Retinal pigment epithelial cell (primary cell): ENCODE measurements at regions not wholly inside any gene's neighbourhood (a gene's known extent, or its start where the extent isn't known, plus 50 kb on each side); places are given as distances from the start of the nearest gene placed in this dataset.
"Not testable (repeated sequence)": the region's sequence is repeated elsewhere in the genome, so short reads cannot be mapped to it uniquely, and the experiment has no call there.

Experiments used
- DNase-seq: peaks from one replicate; pipeline ENCODE4 v3.0.0-alpha.2; 2010; ENCODE audit warnings: low read depth
- H3K4me3 ChIP-seq: 2 replicates; pipeline ENCODE4 v1.5.1; 2011; ENCODE audit warnings: mild to moderate bottlenecking, low read length, control low read depth, moderate library complexity
- TF ChIP-seq, protein P1 (sequence below): conservative IDR thresholded peaks from 2 replicates; pipeline ENCODE4 v1.5.1; 2011; ENCODE audit warnings: low read depth, low read length, control low read depth, inconsistent platforms

GRCh38 chr19:28595722-28596480 is 617.0 kb downstream of the UQCRFS1 start:
- no peak overlapping the region for H3K4me3 ChIP-seq
- TF ChIP-seq, protein P1, sequence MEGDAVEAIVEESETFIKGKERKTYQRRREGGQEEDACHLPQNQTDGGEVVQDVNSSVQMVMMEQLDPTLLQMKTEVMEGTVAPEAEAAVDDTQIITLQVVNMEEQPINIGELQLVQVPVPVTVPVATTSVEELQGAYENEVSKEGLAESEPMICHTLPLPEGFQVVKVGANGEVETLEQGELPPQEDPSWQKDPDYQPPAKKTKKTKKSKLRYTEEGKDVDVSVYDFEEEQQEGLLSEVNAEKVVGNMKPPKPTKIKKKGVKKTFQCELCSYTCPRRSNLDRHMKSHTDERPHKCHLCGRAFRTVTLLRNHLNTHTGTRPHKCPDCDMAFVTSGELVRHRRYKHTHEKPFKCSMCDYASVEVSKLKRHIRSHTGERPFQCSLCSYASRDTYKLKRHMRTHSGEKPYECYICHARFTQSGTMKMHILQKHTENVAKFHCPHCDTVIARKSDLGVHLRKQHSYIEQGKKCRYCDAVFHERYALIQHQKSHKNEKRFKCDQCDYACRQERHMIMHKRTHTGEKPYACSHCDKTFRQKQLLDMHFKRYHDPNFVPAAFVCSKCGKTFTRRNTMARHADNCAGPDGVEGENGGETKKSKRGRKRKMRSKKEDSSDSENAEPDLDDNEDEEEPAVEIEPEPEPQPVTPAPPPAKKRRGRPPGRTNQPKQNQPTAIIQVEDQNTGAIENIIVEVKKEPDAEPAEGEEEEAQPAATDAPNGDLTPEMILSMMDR = no peak
- no peak for DNase-seq

- H3K4me3 ChIP-seq = no peak overlapping the region
- TF ChIP-seq, protein P1 = no peak
- DNase-seq = no peak
Observed at GRCh38 chr19:28594737-28595136, 618.2 kb downstream of the UQCRFS1 start.

DNA sequence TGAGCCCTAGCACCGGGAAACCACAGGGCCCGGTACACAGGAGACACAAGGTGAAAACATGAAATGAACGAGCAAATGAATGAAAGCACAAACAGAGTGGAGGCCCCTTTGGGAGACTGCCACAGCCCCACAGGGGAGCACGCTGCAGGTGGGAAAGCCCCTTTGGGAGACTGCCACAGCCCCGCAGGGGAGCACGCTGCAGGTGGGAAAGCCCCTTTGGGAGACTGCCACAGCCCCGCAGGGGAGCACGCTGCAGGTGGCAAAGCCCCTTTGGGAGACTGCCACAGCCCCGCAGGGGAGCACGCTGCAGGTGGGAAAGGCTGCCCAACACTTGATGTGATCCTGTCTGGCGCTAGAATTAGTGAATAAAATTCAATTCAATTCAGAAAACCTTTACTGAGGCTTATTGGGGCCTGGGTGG is 623.0 kb downstream of the UQCRFS1 start:
- H3K4me3 ChIP-seq, DNase-seq: not testable (repeated sequence)

DNA sequence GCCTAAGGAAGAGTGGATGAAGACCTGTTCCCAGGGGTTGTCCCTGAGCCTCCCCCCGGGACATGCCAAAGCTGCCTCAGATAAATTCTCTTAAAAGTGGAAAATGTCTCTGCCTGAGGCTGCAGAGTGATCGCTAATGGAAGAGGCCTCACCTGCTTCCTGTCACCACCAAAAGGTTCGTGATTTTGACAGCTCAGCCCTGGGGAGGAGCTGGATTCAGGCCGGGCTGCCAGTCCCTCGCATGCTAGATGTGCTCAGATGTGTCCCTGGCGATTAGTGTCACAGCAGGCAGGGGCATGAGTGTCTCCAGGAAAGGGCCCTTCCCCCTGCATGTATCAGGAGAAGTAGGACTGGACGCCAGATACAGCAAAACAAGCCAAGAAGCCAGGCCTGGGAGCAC is 626.5 kb downstream of the UQCRFS1 start:
- TF ChIP-seq, protein P1 = no peak
- no peak overlapping the region for H3K4me3 ChIP-seq
- DNase-seq = no peak

GRCh38 chr19:28585796-28586195 is 627.2 kb downstream of the UQCRFS1 start:
- DNase-seq = no peak
- TF ChIP-seq, protein P1 = no peak
- no peak overlapping the region for H3K4me3 ChIP-seq

DNA sequence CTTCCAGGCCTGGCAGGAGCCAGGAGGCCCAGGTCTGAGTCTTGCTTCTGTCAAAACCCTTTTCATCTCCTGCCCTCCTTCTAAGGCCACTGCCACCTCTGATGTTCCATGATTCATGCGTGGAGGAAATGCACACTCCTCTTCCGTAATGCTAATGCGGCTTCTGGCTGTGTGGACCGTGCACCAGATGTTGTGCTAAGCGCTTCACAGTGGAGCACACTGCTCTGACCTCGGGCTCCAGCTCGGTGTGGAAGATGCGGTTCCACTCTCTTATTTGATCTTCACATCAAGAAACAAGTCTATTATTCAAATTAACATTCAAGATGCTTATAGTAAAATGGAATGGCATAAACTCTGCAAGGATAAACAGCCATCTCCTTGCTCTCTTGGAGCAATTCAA is 629.2 kb downstream of the UQCRFS1 start:
- TF ChIP-seq, protein P1 = no peak
- no peak for DNase-seq
- no peak overlapping the region for H3K4me3 ChIP-seq

DNA sequence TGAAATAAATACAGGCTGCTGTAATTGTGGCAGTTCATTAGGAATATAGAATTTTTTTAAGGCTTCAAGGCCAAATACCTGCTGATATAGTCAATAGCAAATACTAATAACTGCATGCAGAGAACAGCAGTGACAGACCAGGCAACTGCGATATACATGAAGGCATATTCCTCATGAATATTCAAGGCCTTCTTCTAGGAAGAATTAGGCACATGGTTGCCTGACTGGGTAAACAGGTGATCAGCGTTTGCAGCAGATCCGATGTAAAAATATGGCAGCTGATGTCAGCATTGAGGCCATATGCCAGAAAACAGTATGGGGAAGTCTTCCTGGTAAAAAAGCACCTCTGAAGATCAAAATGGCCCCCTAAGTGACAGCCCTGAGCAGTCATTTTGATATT is 629.7 kb downstream of the UQCRFS1 start:
- DNase-seq = no peak
- no peak overlapping the region for H3K4me3 ChIP-seq
- TF ChIP-seq, protein P1 = no peak
